Rectal smooth muscle tissue (tissue), 1 donor: ENCODE measurements at regions not wholly inside any gene's neighbourhood (a gene's known extent, or its start where the extent isn't known, plus 50 kb on each side); places are given as distances from the start of the nearest gene placed in this dataset.

ENCODE experiments used
- H3K27ac ChIP-seq: one replicate; pipeline ENCODE4 v1.7.0; 2013; ENCODE audit warnings: low read depth, low read length, inconsistent platforms
- H3K27me3 ChIP-seq: one replicate; pipeline ENCODE4 v1.7.0; 2013; ENCODE audit warnings: low read length; ENCODE audit not compliant: control insufficient read depth, insufficient read depth
- H3K36me3 ChIP-seq: one replicate; pipeline ENCODE4 v1.7.0; 2013; ENCODE audit warnings: low read length; ENCODE audit not compliant: control insufficient read depth, insufficient read depth
- H3K4me1 ChIP-seq: one replicate; pipeline ENCODE4 v1.7.0; 2013; ENCODE audit warnings: low read length; ENCODE audit not compliant: control insufficient read depth, insufficient read depth
- H3K4me3 ChIP-seq: one replicate; pipeline ENCODE4 v1.7.0; 2013; ENCODE audit warnings: low read length
- H3K9ac ChIP-seq: one replicate; pipeline ENCODE4 v1.7.0; 2013; ENCODE audit warnings: low read length

DNA sequence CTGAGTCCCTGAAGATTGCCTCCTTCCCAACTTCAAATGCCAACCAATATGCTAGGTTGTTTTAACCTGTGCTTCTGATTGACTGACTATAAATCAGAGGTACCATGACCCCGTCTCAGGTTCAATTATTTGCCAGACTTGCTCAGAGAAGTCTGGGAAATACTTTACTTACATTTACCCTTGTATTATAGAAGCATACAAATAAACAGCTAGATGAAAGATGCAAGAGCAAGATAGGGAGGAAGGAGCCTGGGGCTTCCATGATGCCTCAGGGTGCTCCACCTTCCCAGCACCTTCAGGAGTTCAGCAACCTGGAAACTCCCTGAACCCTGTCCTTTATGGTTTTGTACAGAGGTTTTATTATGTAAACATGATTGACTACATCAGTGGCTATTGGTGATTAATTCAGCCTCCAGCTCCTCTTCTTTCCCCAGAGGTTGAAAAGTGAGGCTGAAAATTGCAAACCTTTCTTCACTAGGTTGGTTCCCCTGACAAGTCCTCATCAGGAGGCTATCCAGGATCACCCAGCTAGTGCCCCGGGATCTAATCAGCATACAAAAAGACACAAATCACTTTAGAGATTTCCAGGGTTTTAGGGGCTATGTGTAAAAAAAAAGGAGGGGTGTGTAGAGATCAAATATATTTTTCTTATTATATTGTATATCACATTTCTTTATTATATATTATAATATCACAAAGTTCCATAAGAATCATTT lies 547.7 kb downstream of the EPM2A start:
- no peaks in the 10 kb centered on the region for H3K4me1 ChIP-seq
- H3K36me3 ChIP-seq, result no peaks in the 10 kb centered on the region
- no peak overlapping the region for H3K27ac ChIP-seq
- no peak overlapping the region for H3K4me3 ChIP-seq
- H3K9ac ChIP-seq, result no peak overlapping the region
- no peaks in the 10 kb centered on the region for H3K27me3 ChIP-seq

- no peak overlapping the region for H3K9ac ChIP-seq
- H3K27me3 ChIP-seq, result no peaks in the 10 kb centered on the region
- no peaks in the 10 kb centered on the region for H3K36me3 ChIP-seq
- H3K27ac ChIP-seq, result no peak overlapping the region
- H3K4me1 ChIP-seq, result no peaks in the 10 kb centered on the region
- no peak overlapping the region for H3K4me3 ChIP-seq
Measured at GRCh38 chr6:145189836-145190235, 545.5 kb downstream of the EPM2A start.

DNA sequence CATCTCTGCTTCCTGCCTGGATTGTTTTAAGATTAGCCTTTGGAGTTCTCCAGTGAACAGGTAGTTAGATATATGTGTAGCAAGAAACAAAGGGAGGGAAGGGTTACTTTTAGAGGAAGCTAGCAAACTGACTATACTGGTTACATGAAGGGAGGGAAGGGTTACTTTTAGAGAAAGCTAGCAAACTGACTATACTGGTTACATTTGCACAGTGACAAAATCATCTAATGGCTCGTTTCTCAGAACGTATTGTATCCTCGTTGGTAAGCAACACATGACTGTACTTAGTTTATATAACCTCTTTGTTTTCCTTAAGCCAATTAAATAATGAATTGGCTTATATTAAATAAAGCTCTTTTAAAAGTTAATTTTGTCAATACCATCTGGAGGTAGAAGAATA lies 540.9 kb downstream of the EPM2A start:
- no peak overlapping the region for H3K27ac ChIP-seq
- no peaks in the 10 kb centered on the region for H3K27me3 ChIP-seq
- H3K4me1 ChIP-seq, result no peaks in the 10 kb centered on the region
- no peak overlapping the region for H3K4me3 ChIP-seq
- no peak overlapping the region for H3K9ac ChIP-seq
- no peaks in the 10 kb centered on the region for H3K36me3 ChIP-seq

- Histone ChIP-seq H3K27ac (no peak overlapping the region), H3K4me3 (no peak overlapping the region), H3K36me3 (no peaks in the 10 kb centered on the region), H3K27me3 (no peaks in the 10 kb centered on the region), H3K9ac (no peak overlapping the region), H3K4me1 (no peaks in the 10 kb centered on the region)
Measured at GRCh38 chr6:145199961-145200360, 535.4 kb downstream of the EPM2A start.

GRCh38 chr6:145204301-145204700 lies 531.0 kb downstream of the EPM2A start:
- H3K4me1 ChIP-seq, result no peaks in the 10 kb centered on the region
- H3K36me3 ChIP-seq, result no peaks in the 10 kb centered on the region
- H3K27me3 ChIP-seq, result no peaks in the 10 kb centered on the region
- H3K4me3 ChIP-seq, result no peak overlapping the region
- no peak overlapping the region for H3K9ac ChIP-seq
- H3K27ac ChIP-seq, result no peak overlapping the region

DNA sequence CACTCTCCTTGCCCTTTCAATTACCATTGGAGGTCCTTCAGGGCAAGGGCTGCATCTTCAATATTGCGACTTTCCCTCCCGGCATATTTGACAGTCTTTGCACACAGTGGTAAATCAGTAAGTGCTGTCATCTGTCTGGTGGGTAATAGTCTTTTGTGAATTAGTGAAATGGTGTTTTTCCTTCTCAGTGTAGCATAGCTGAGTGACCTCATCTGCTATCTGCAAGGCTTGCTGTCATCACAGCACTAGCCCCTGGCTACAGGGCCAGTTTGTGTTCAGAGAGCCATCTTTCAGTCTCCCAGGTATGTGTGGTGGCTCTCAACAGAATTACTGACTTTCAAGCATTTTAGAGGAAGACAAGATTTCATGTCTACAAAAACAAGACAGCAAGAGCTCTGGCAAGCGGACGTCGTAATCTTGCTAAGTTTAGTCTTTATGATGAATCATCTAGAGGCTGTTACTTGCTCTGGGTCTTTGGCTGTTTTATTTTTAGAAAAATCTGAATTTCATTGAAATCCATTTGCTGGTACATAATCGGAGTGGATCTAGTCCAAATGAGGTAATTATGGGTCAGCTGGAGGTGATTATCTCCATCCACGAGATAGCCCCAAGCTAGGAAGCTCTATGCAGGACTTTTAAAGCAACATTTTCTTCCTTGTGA lies 528.9 kb downstream of the EPM2A start:
- Histone ChIP-seq H3K9ac (no peak overlapping the region), H3K27ac (no peak overlapping the region), H3K27me3 (no peaks in the 10 kb centered on the region), H3K4me3 (no peak overlapping the region), H3K4me1 (no peaks in the 10 kb centered on the region), H3K36me3 (no peaks in the 10 kb centered on the region)

DNA sequence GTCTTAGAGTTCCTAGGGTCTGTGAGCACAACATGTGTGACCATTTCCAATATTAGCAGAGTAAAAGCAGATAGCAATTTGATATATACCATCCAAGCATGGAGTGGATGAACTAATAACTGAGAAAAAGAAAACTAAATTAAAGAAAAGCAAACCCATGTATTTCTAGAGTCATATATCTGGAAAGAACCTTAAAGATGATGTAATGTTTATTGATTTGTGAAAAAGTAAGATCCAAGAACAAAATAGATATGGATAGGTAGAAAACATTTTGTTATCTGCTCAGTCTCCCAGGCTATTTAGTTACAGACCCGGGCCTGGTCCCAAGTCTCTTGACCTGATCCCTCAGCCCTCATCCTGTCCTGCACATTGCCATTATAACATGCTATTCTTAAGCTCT lies 526.8 kb downstream of the EPM2A start:
- H3K4me1 ChIP-seq, result peaks cover 5% of the 10 kb centered on the region
- H3K4me3 ChIP-seq, result no peak overlapping the region
- H3K27ac ChIP-seq, result no peak overlapping the region
- no peaks in the 10 kb centered on the region for H3K27me3 ChIP-seq
- H3K36me3 ChIP-seq, result no peaks in the 10 kb centered on the region
- H3K9ac ChIP-seq, result no peak overlapping the region

- Histone ChIP-seq H3K4me1 (peaks cover 5% of the 10 kb centered on the region), H3K27me3 (no peaks in the 10 kb centered on the region), H3K27ac (no peak overlapping the region), H3K4me3 (no peak overlapping the region), H3K9ac (no peak overlapping the region), H3K36me3 (no peaks in the 10 kb centered on the region)
Measured at GRCh38 chr6:145209272-145209671, 526.0 kb downstream of the EPM2A start.

- H3K36me3 ChIP-seq, result no peaks in the 10 kb centered on the region
- H3K27ac ChIP-seq, result no peak overlapping the region
- peaks cover 5% of the 10 kb centered on the region for H3K4me1 ChIP-seq
- no peak overlapping the region for H3K4me3 ChIP-seq
- no peaks in the 10 kb centered on the region for H3K27me3 ChIP-seq
- H3K9ac ChIP-seq, result no peak overlapping the region
Measured at GRCh38 chr6:145212813-145213212, 522.5 kb downstream of the EPM2A start.

GRCh38 chr6:145213614-145214013 lies 521.7 kb downstream of the EPM2A start:
- H3K27ac ChIP-seq, result no peak overlapping the region
- H3K36me3 ChIP-seq, result no peaks in the 10 kb centered on the region
- H3K9ac ChIP-seq, result no peak overlapping the region
- H3K4me1 ChIP-seq, result peaks cover 5% of the 10 kb centered on the region
- no peaks in the 10 kb centered on the region for H3K27me3 ChIP-seq
- no peak overlapping the region for H3K4me3 ChIP-seq

GRCh38 chr6:145214570-145214969 lies 520.8 kb downstream of the EPM2A start:
- H3K4me1 ChIP-seq, result peaks cover 5% of the 10 kb centered on the region
- H3K27ac ChIP-seq, result no peak overlapping the region
- H3K4me3 ChIP-seq, result no peak overlapping the region
- no peak overlapping the region for H3K9ac ChIP-seq
- H3K27me3 ChIP-seq, result no peaks in the 10 kb centered on the region
- no peaks in the 10 kb centered on the region for H3K36me3 ChIP-seq

GRCh38 chr6:145224450-145224849 lies 510.9 kb downstream of the EPM2A start:
- H3K27ac ChIP-seq, result no peak overlapping the region
- no peak overlapping the region for H3K4me3 ChIP-seq
- H3K36me3 ChIP-seq, result no peaks in the 10 kb centered on the region
- no peaks in the 10 kb centered on the region for H3K27me3 ChIP-seq
- H3K4me1 ChIP-seq, result no peaks in the 10 kb centered on the region
- no peak overlapping the region for H3K9ac ChIP-seq

DNA sequence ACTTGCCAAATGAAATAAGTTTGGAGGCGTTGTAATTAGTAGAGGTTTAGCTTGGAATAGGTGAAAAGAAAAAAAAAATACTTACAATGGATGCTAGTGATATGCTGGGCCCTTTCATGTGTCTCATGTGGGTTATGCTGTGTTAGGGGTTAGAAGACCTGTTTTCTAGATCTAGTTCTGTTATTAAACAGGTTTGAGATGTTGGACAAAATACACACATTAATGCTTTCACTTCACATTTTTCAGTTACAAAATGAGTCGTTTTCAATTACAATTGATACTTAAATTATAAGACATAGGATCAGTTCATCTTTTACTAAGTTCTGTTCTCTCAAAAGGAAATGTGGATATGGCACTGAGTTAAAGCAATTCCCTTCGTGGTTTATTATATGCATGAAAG lies 509.8 kb downstream of the EPM2A start:
- Histone ChIP-seq H3K27ac (no peak overlapping the region), H3K36me3 (no peaks in the 10 kb centered on the region), H3K27me3 (no peaks in the 10 kb centered on the region), H3K4me3 (no peak overlapping the region), H3K9ac (no peak overlapping the region), H3K4me1 (no peaks in the 10 kb centered on the region)
